ENCODE measurements at regions not wholly inside any gene's neighbourhood (a gene's known extent, or its start where the extent isn't known, plus 50 kb on each side); places are given as distances from the start of the nearest gene placed in this dataset.

DNA sequence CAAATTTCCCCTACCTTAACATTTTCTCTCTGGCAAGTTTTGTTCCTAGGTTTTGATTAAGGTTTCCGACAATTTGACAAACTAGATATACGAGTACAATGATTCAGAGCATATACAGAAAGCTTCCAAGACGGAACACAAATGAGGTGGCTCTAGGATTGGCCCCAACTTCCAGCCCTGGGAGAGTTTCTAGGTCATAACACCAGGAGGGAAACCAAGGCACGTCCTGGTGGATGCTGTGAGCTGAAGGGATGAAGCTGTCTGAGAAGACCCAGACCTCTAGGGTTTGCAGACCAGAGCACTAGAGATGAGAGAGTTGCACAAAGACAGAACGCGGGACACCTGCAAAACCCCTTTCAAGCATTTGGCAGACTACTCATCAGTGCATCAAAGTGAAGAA is 51.5 kb upstream of the CAND1 start:
- DNase-seq (ENCODE audit: low read depth in 2 of 2, low spot score in 1 of 2): no peak
